PC-9 (cell line): ENCODE measurements at regions not wholly inside any gene's neighbourhood (a gene's known extent, or its start where the extent isn't known, plus 50 kb on each side); places are given as distances from the start of the nearest gene placed in this dataset.

Source experiments
- BruUV-seq: library from RNA; stranded (reverse); fragments of 400-500 nt; replicated peaks from 2 replicates; lab custom pipeline; 2021; lab: Mats Ljungman, UMichigan
- CTCF ChIA-PET: fragments of 300-600 bp; sonication (Branson Sonifier 250); formaldehyde crosslinking; loops from one replicate; lab custom pipeline; 2022; ENCODE audit warnings: antibody characterized with exemption; lab: Charles Lee
- POLR2A ChIA-PET: fragments of 300-600 bp; sonication (Branson Sonifier 250); formaldehyde crosslinking; loops from one replicate; lab custom pipeline; 2022; ENCODE audit warnings: antibody characterized with exemption; ENCODE audit not compliant: unreplicated experiment; lab: Charles Lee
- DNase-seq, 2 experiments: peaks; one replicate each; pipeline versions ENCODE4 v3.0.0 to v3.0.0-alpha.2; 2015 to 2022; ENCODE audit warnings: mixed read lengths in 1 of 2
- H2AFZ ChIP-seq: fragments of 200-600 bp; sonication (generic); 2 replicates; pipeline ENCODE4 v1.8.1; 2017; ENCODE audit warnings: antibody characterized with exemption
- H3F3A ChIP-seq: fragments of 200-600 bp; sonication (generic); 2 replicates; pipeline ENCODE4 v1.8.1; 2017; ENCODE audit warnings: antibody characterized with exemption, mild to moderate bottlenecking, low read depth; ENCODE audit not compliant: insufficient read depth
- H3K27ac ChIP-seq: fragments of 200-600 bp; sonication (generic); 2 replicates; pipeline ENCODE4 v1.6.1; 2016; ENCODE audit warnings: mixed run types
- H3K27me3 ChIP-seq: fragments of 200-600 bp; sonication (generic); 2 replicates; pipeline ENCODE4 v1.6.1; 2016; ENCODE audit warnings: low read depth, mixed run types; ENCODE audit not compliant: insufficient read depth
- H3K36me3 ChIP-seq: fragments of 200-600 bp; sonication (generic); 2 replicates; pipeline ENCODE4 v1.6.1; 2016; ENCODE audit warnings: low read depth, mixed run types
- H3K4me1 ChIP-seq: fragments of 200-600 bp; sonication (generic); replicated peaks from 2 replicates; pipeline ENCODE4 v1.6.1; 2016; ENCODE audit warnings: mixed run types; ENCODE audit not compliant: insufficient read depth
- H3K4me2 ChIP-seq: fragments of 200-600 bp; sonication (generic); 2 replicates; pipeline ENCODE4 v1.6.1; 2017; ENCODE audit warnings: mixed run types
- H3K4me3 ChIP-seq: fragments of 200-600 bp; sonication (generic); 2 replicates; pipeline ENCODE4 v1.6.1; 2016; ENCODE audit warnings: mixed run types
- H3K79me2 ChIP-seq: fragments of 200-600 bp; sonication (generic); 2 replicates; pipeline ENCODE4 v1.6.1; 2017; ENCODE audit warnings: low read depth, mixed run types
- H3K9me2 ChIP-seq: fragments of 200-600 bp; sonication (generic); 2 replicates; pipeline ENCODE4 v1.8.1; 2017; ENCODE audit warnings: mild to moderate bottlenecking; ENCODE audit not compliant: insufficient read depth
- H3K9me3 ChIP-seq: fragments of 200-600 bp; sonication (generic); 2 replicates; pipeline ENCODE4 v1.8.1; 2016; ENCODE audit warnings: low read depth; ENCODE audit not compliant: insufficient read depth
- H4K20me1 ChIP-seq: fragments of 200-600 bp; sonication (generic); 2 replicates; pipeline ENCODE4 v1.8.1; 2017; ENCODE audit not compliant: insufficient read depth
- EZH2 ChIP-seq: fragments of 200-600 bp; sonication (generic); IDR thresholded peaks from 2 replicates; pipeline ENCODE4 v1.8.0; 2017; ENCODE audit warnings: antibody characterized with exemption, low read depth
- intact Hi-C: fragments of 100-400 bp; cut with micrococcal nuclease; formaldehyde crosslinking; loops from one replicate; pipeline ENCODE4 v1.10.0; 2022; ENCODE audit not compliant: unreplicated experiment
- TF ChIP-seq, protein P1 (sequence below): fragments of 200-600 bp; sonication (generic); conservative IDR thresholded peaks from 2 replicates; pipeline ENCODE4 v1.6.1; 2017; ENCODE audit warnings: mixed run types, antibody characterized with exemption, mild to moderate bottlenecking, moderate library complexity

DNA sequence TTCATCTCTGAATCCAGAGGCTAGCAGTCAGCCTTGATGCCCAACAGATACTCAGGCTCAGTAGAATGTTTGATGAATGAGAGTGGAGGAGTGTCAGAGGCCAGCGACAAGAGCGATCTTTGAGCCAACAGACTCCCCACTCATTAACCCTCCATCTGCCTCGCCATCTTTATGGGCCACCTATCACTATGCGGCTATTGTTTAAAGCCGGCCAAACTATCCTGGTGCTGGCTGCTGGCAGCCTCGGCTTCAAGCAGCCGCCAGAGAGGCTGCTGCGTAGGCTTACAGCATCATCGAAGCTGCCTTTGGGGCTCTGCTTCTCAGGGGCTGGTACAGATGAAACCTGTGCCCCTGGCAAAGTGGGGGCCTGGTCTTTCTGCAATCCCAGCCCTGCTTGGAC lies 525.6 kb downstream of the INSC start:
- Histone ChIP-seq H2AFZ (no peak overlapping the region), H3K4me3 (no peak overlapping the region), H3K9me2 (no peaks in the 10 kb centered on the region), H3K36me3 (no peaks in the 10 kb centered on the region), H3K27me3 (no peaks in the 10 kb centered on the region), H4K20me1 (no peaks in the 10 kb centered on the region), H3K4me2 (no peak overlapping the region), H3K27ac (no peak overlapping the region), H3K4me1 (no peaks in the 10 kb centered on the region), H3F3A (no peaks in the 10 kb centered on the region), H3K79me2 (no peaks in the 10 kb centered on the region), H3K9me3 (no peaks in the 10 kb centered on the region)
- ChIA-PET CTCF (no interaction called here), POLR2A (no interaction called here)
- intact Hi-C loops: no loop called here
- no peak for DNase-seq
- no TSS peak for BruUV-seq
- no peak for TF ChIP-seq EZH2
- TF ChIP-seq, protein P1, sequence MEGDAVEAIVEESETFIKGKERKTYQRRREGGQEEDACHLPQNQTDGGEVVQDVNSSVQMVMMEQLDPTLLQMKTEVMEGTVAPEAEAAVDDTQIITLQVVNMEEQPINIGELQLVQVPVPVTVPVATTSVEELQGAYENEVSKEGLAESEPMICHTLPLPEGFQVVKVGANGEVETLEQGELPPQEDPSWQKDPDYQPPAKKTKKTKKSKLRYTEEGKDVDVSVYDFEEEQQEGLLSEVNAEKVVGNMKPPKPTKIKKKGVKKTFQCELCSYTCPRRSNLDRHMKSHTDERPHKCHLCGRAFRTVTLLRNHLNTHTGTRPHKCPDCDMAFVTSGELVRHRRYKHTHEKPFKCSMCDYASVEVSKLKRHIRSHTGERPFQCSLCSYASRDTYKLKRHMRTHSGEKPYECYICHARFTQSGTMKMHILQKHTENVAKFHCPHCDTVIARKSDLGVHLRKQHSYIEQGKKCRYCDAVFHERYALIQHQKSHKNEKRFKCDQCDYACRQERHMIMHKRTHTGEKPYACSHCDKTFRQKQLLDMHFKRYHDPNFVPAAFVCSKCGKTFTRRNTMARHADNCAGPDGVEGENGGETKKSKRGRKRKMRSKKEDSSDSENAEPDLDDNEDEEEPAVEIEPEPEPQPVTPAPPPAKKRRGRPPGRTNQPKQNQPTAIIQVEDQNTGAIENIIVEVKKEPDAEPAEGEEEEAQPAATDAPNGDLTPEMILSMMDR: no peak

GRCh38 chr11:15641271-15642045 lies 526.7 kb downstream of the INSC start:
- H2AFZ ChIP-seq: no peak overlapping the region

GRCh38 chr11:15645201-15645600 lies 530.5 kb downstream of the INSC start:
- Histone ChIP-seq H3K4me2 (no peak overlapping the region), H3K27ac (no peak overlapping the region), H3K9me2 (no peaks in the 10 kb centered on the region), H3K79me2 (no peaks in the 10 kb centered on the region), H3F3A (no peaks in the 10 kb centered on the region; the same call in 1 of the 2 replicates), H3K4me1 (0 out of 2 replicates have a peak, but pooled peaks cover under 1% of the 10 kb centered on the region), H3K36me3 (no peaks in the 10 kb centered on the region), H3K27me3 (no peaks in the 10 kb centered on the region), H3K4me3 (no peak overlapping the region), H3K9me3 (no peaks in the 10 kb centered on the region), H4K20me1 (no peaks in the 10 kb centered on the region), H2AFZ (no peak overlapping the region)
- CTCF ChIA-PET: no interaction called here
- DNase-seq: no peak
- TF ChIP-seq EZH2: no peak
- TF ChIP-seq, protein P1: no peak
- POLR2A ChIA-PET: no interaction called here
- intact Hi-C loops: no loop called here
- no TSS peak for BruUV-seq

More at GRCh38 chr11:15641271-15642045, 526.7 kb downstream of the INSC start:
- Histone ChIP-seq H3K27me3 (no peaks in the 10 kb centered on the region), H3K9me3 (no peaks in the 10 kb centered on the region), H3K4me3 (no peak overlapping the region), H3K4me1 (no peaks in the 10 kb centered on the region), H3K36me3 (no peaks in the 10 kb centered on the region), H3K79me2 (no peaks in the 10 kb centered on the region), H3F3A (no peaks in the 10 kb centered on the region), H3K27ac (no peak overlapping the region), H3K4me2 (no peak overlapping the region), H3K9me2 (no peaks in the 10 kb centered on the region), H4K20me1 (no peaks in the 10 kb centered on the region)
- CTCF ChIA-PET: no interaction called here
- POLR2A ChIA-PET: no interaction called here
- DNase-seq: no peak
- no peak for TF ChIP-seq EZH2
- TF ChIP-seq, protein P1: no peak
- no TSS peak for BruUV-seq
- intact Hi-C loops: no loop called here
